ENCODE measurements at regions not wholly inside any gene's neighbourhood (a gene's known extent, or its start where the extent isn't known, plus 50 kb on each side); places are given as distances from the start of the nearest gene placed in this dataset.

- H4K8ac ChIP-seq (ENCODE audit: low read depth in 2 of 2, low read length in 2 of 2) = no peak overlapping the region
- ChIA-PET CTCF (no interaction called here), POLR2A (ENCODE audit: unreplicated experiment) (no interaction called here)
- no peak overlapping the region for H3K56ac ChIP-seq (ENCODE audit: extremely low read depth, insufficient read depth, low read length)
- no peaks in the 10 kb centered on the region for H3K36me3 ChIP-seq (ENCODE audit: control insufficient read depth, insufficient read depth, low read length)
- no peak overlapping the region for H2BK120ac ChIP-seq (ENCODE audit: low read depth, low read length)
- H3K4me3 ChIP-seq (ENCODE audit: insufficient read depth, low read depth, low read length) = no peak overlapping the region
- H3K9ac ChIP-seq (ENCODE audit: low read depth, low read length) = no peak overlapping the region
- TF ChIP-seq BHLHE40 (IDR thresholded peaks at IDR 0.05; ENCODE audit: low read depth, low read length) (no peak), MAFK (IDR thresholded peaks at IDR 0.05; ENCODE audit: low read depth, low read length) (0 out of 2 replicates have a peak, but pooled peaks have one; percentile 2)
- H2AK9ac ChIP-seq (replicated peaks; ENCODE audit: low read depth, low read length, poor library complexity) = no peak overlapping the region
- no CpG with 5 or more reads among the region's 1 CpG for WGBS, 2 experiments (ENCODE audit: extremely low coverage in 2 of 2, insufficient read length in 1 of 2)
- H3K14ac ChIP-seq (replicated peaks; ENCODE audit: low read depth, low read length) = no peak overlapping the region
- no peak overlapping the region for H2AK5ac ChIP-seq (ENCODE audit: low read depth, low read length)
- H3K23ac ChIP-seq (ENCODE audit: low read depth, low read length) = no peak overlapping the region
- H3K4me1 ChIP-seq (ENCODE audit: control insufficient read depth, insufficient read depth, low read length) = no peaks in the 10 kb centered on the region
- DNase-seq = no peak
- in situ Hi-C loops (cut with MboI; ENCODE audit: low sequenced_read_pairs) = no loop called here
- H2BK20ac ChIP-seq (ENCODE audit: low read depth, low read length) = no peak overlapping the region
- no peak overlapping the region for H2BK5ac ChIP-seq (ENCODE audit: low read depth, low read length, poor library complexity, severe bottlenecking)
- H2BK15ac ChIP-seq (ENCODE audit: low read depth, low read length) = no peak overlapping the region
- H4K5ac ChIP-seq (ENCODE audit: low read depth, low read length) = no peak overlapping the region
- H3K27me3 ChIP-seq (ENCODE audit: control insufficient read depth, insufficient read depth, low read length) = no peaks in the 10 kb centered on the region
- dilution Hi-C loops (cut with HindIII; ENCODE audit: low sequenced_read_pairs, unreplicated experiment) = no loop called here
- intact Hi-C loops (cut with micrococcal nuclease) = no loop called here
- no peak overlapping the region for H2AFZ ChIP-seq (replicated peaks; ENCODE audit: low read length, poor library complexity)
- H3K27ac ChIP-seq (ENCODE audit: insufficient read depth, low read length) = no peak overlapping the region
- no peaks in the 10 kb centered on the region for H3K9me3 ChIP-seq (ENCODE audit: control insufficient read depth, insufficient read depth, low read length)
- no peak overlapping the region for H3K18ac ChIP-seq (ENCODE audit: low read depth, low read length)
- no peaks in the 10 kb centered on the region for H4K20me1 ChIP-seq (ENCODE audit: insufficient read depth, low read length)
- no TSS peak for BruUV-seq (replicated peaks)
- no peaks in the 10 kb centered on the region for H3K79me1 ChIP-seq (ENCODE audit: low read depth in 1 of 2, low read length in 2 of 2)
- H3K4ac ChIP-seq (ENCODE audit: low read depth, low read length) = no peak overlapping the region
- ATAC-seq (ENCODE audit: low read depth) = no peak
- no peaks in the 10 kb centered on the region for H3K9me1 ChIP-seq (ENCODE audit: insufficient read depth, low read length)
- no peak overlapping the region for H4K91ac ChIP-seq (ENCODE audit: insufficient read depth, low read depth, low read length)
- H3K4me2 ChIP-seq (ENCODE audit: low read depth, low read length) = no peak overlapping the region
These were observed 87.8 kb upstream of the FOXA2 start for GRCh38 chr20:22672191-22672590.
